H1 (cell line): ENCODE measurements at regions not wholly inside any gene's neighbourhood (a gene's known extent, or its start where the extent isn't known, plus 50 kb on each side); places are given as distances from the start of the nearest gene placed in this dataset.

Experiments used
- CTCF ChIA-PET: fragments of 300-600 bp; sonication (Branson Sonifier 250); formaldehyde crosslinking; loops from one replicate; lab custom pipeline; 2021; ENCODE audit not compliant: partially characterized antibody; lab: Charles Lee
- POLR2A ChIA-PET: fragments of 300-600 bp; sonication (Branson Sonifier 250); formaldehyde crosslinking; loops from one replicate; lab custom pipeline; 2021; ENCODE audit warnings: inconsistent platforms; ENCODE audit not compliant: partially characterized antibody; lab: Charles Lee
- DNase-seq, 2 experiments: peaks; one replicate each; pipeline versions ENCODE4 v3.0.0 to v3.0.0-alpha.2; 2010 to 2022; ENCODE audit warnings: low spot score in 2 of 2, low read depth in 1 of 2, mixed read lengths in 1 of 2
- FAIRE-seq: peaks from 2 replicates; lab custom pipeline; 2011; peaks lifted over from hg19 to GRCh38; lab: Jason Lieb, UNC
- H2AFZ ChIP-seq: 2 replicates; pipeline ENCODE4 v1.8.1; 2012; ENCODE audit warnings: low read length, inconsistent platforms
- H2AK5ac ChIP-seq: 2 replicates; pipeline ENCODE4 v1.6.1; 2013; ENCODE audit warnings: low read depth, low read length
- H2BK120ac ChIP-seq: replicated peaks from 2 replicates; pipeline ENCODE3; 2013; ENCODE audit warnings: low read depth, low read length, inconsistent platforms
- H2BK12ac ChIP-seq: 2 replicates; pipeline ENCODE4 v1.6.1; 2013; ENCODE audit warnings: low read depth, low read length
- H2BK15ac ChIP-seq: 2 replicates; pipeline ENCODE4 v1.6.1; 2013; ENCODE audit warnings: low read length
- H2BK20ac ChIP-seq: 2 replicates; pipeline ENCODE4 v1.6.1; 2013; ENCODE audit warnings: low read length
- H2BK5ac ChIP-seq: 2 replicates; pipeline ENCODE4 v1.6.1; 2013; ENCODE audit warnings: low read depth, low read length
- H3K14ac ChIP-seq: 2 replicates; pipeline ENCODE4 v1.6.1; 2013; ENCODE audit warnings: inconsistent platforms; ENCODE audit not compliant: insufficient read length
- H3K18ac ChIP-seq: 2 replicates; pipeline ENCODE4 v1.6.1; 2013; ENCODE audit warnings: low read length; ENCODE audit errors: extremely low read depth
- H3K23ac ChIP-seq: 2 replicates; pipeline ENCODE4 v1.6.1; 2013; ENCODE audit warnings: inconsistent platforms; ENCODE audit not compliant: insufficient read length
- H3K23me2 ChIP-seq: 2 replicates; pipeline ENCODE4 v1.6.1; 2013; ENCODE audit warnings: low read depth, low read length
- H3K27ac ChIP-seq: 2 replicates; pipeline ENCODE4 v1.6.1; 2011; ENCODE audit warnings: low read depth, low read length, inconsistent platforms
- H3K27me3 ChIP-seq, 4 experiments: replicated peaks in 1 of 4; 1 replicate in 1 of 4; 2 replicates in 3 of 4; pipeline versions ENCODE4 v1.6.1 to v1.8.1; 2011 to 2013; ENCODE audit warnings: low read length in 3 of 4, mild to moderate bottlenecking in 3 of 4, inconsistent platforms in 2 of 4, mixed read lengths in 2 of 4, moderate library complexity in 1 of 4; ENCODE audit not compliant: control insufficient read depth in 3 of 4, insufficient read depth in 3 of 4; ENCODE audit errors: extremely low read depth in 1 of 4
- H3K36me3 ChIP-seq, 4 experiments: 2 replicates each; pipeline versions ENCODE4 v1.6.1 to v1.8.1; 2011 to 2013; ENCODE audit warnings: mild to moderate bottlenecking in 4 of 4, low read length in 3 of 4, moderate library complexity in 2 of 4, control low read depth in 1 of 4, inconsistent platforms in 1 of 4; ENCODE audit not compliant: insufficient read depth in 4 of 4, control insufficient read depth in 2 of 4
- H3K4ac ChIP-seq: replicated peaks from 2 replicates; pipeline ENCODE3; 2013; ENCODE audit warnings: low read length, low read depth, mixed read lengths, inconsistent platforms; ENCODE audit not compliant: insufficient read length
- H3K4me1 ChIP-seq, 4 experiments: replicated peaks in 1 of 4; 1 replicate in 1 of 4; 2 replicates in 3 of 4; pipeline versions ENCODE4 v1.6.1 to v1.8.1; 2011 to 2013; ENCODE audit warnings: low read length in 3 of 4, inconsistent platforms in 2 of 4, mixed read lengths in 1 of 4; ENCODE audit not compliant: insufficient read depth in 4 of 4, control insufficient read depth in 3 of 4
- H3K4me2 ChIP-seq, 2 experiments: 2 replicates each; pipeline versions ENCODE4 v1.6.1 to v1.8.1; 2011 to 2013; ENCODE audit warnings: low read depth in 2 of 2, low read length in 2 of 2, control low read depth in 1 of 2, inconsistent platforms in 1 of 2, mild to moderate bottlenecking in 1 of 2; ENCODE audit not compliant: insufficient read depth in 1 of 2
- H3K4me3 ChIP-seq, 4 experiments: fragments of 200-600, 300-600 bp in 1 of 4; sonication (generic), shearing (Covaris generic), sonication (Bioruptor Twin) in 1 of 4; 2 replicates each; pipeline versions ENCODE4 v1.5.1 to v1.8.1; 2011 to 2016; ENCODE audit warnings: low read length in 4 of 4, low read depth in 3 of 4, control low read depth in 2 of 4, inconsistent platforms in 2 of 4, mild to moderate bottlenecking in 2 of 4, mixed read lengths in 1 of 4, moderate library complexity in 1 of 4; ENCODE audit not compliant: insufficient read depth in 2 of 4; ENCODE audit errors: extremely low read depth in 1 of 4
- H3K56ac ChIP-seq: replicated peaks from 2 replicates; pipeline ENCODE3; 2013; ENCODE audit warnings: low read depth, mild to moderate bottlenecking, mixed read lengths, low read length, inconsistent platforms; ENCODE audit not compliant: insufficient read length
- H3K79me1 ChIP-seq: 2 replicates; pipeline ENCODE4 v1.6.1; 2013; ENCODE audit warnings: low read depth, low read length, control low read depth
- H3K79me2 ChIP-seq, 2 experiments: 2 replicates each; pipeline versions ENCODE4 v1.6.1 to v1.8.1; 2012 to 2013; ENCODE audit warnings: low read length in 2 of 2, mild to moderate bottlenecking in 2 of 2, inconsistent platforms in 1 of 2; ENCODE audit not compliant: insufficient read depth in 2 of 2, control insufficient read depth in 1 of 2
- H3K9ac ChIP-seq, 4 experiments: replicated peaks in 1 of 4; 1 replicate in 1 of 4; 2 replicates in 3 of 4; pipeline versions ENCODE4 v1.6.1 to v1.8.1; 2011 to 2013; ENCODE audit warnings: low read depth in 3 of 4, low read length in 3 of 4, control low read depth in 2 of 4, mild to moderate bottlenecking in 2 of 4, moderate library complexity in 2 of 4, inconsistent platforms in 1 of 4; ENCODE audit errors: extremely low read depth in 1 of 4
- H3K9me3 ChIP-seq, 2 experiments: 2 replicates each; pipeline versions ENCODE4 v1.6.1 to v1.8.1; 2012 to 2013; ENCODE audit warnings: mild to moderate bottlenecking in 2 of 2, moderate library complexity in 2 of 2, control low read depth in 1 of 2, inconsistent platforms in 1 of 2, low read depth in 1 of 2, low read length in 1 of 2, mixed read lengths in 1 of 2; ENCODE audit not compliant: insufficient read depth in 2 of 2
- H4K20me1 ChIP-seq, 2 experiments: replicated peaks in 1 of 2; 2 replicates each; pipeline versions ENCODE3 to v1.8.1; 2011 to 2013; ENCODE audit warnings: inconsistent platforms in 2 of 2, low read length in 2 of 2, mild to moderate bottlenecking in 1 of 2; ENCODE audit not compliant: insufficient read depth in 2 of 2, control insufficient read depth in 1 of 2
- H4K5ac ChIP-seq: 2 replicates; pipeline ENCODE4 v1.6.1; 2013; ENCODE audit warnings: low read length, low read depth, mixed read lengths, inconsistent platforms; ENCODE audit not compliant: insufficient read length
- H4K8ac ChIP-seq: 2 replicates; pipeline ENCODE4 v1.8.0; 2013; ENCODE audit warnings: mild to moderate bottlenecking, moderate library complexity, low read length, inconsistent platforms; ENCODE audit not compliant: insufficient read depth; ENCODE audit errors: extremely low read depth
- H4K91ac ChIP-seq: replicated peaks from 2 replicates; pipeline ENCODE3; 2013; ENCODE audit warnings: low read length, mixed read lengths, inconsistent platforms; ENCODE audit not compliant: insufficient read length
- SIN3A ChIP-seq, 2 experiments: IDR thresholded peaks in 1 of 2; conservative IDR thresholded peaks in 1 of 2; 2 replicates each; pipeline ENCODE4 v1.6.1; 2011 to 2012; ENCODE audit warnings: low read length in 2 of 2, improper control_type of control experiment in 1 of 2, low read depth in 1 of 2, mild to moderate bottlenecking in 1 of 2
- ZNF274 ChIP-seq: IDR thresholded peaks from 2 replicates; pipeline ENCODE4 v1.7.0; 2012; ENCODE audit warnings: low read length, borderline replicate concordance; ENCODE audit errors: extremely low read depth
- WGBS, 2 experiments: shearing (Covaris generic) in 1 of 2; methylation state at CpG; one replicate each; pipeline versions ENCODE4 v1.1.6 to v1.1.7; 2013 to 2015; ENCODE audit warnings: low lambda C conversion rate in 2 of 2, mixed read lengths in 2 of 2, inconsistent platforms in 1 of 2, low coverage in 1 of 2, missing lambda C conversion rate in 1 of 2; ENCODE audit not compliant: insufficient replicate concordance in 2 of 2, insufficient coverage in 1 of 2, insufficient read length in 1 of 2; ENCODE audit errors: extremely low coverage in 1 of 2, missing lambda C conversion rate in 1 of 2; 5-methylcytosine and 5-hydroxymethylcytosine counted together
- TF ChIP-seq, protein P1 (sequence below): IDR thresholded peaks from 2 replicates; pipeline ENCODE4 v1.6.1; 2012; ENCODE audit warnings: inconsistent platforms

DNA sequence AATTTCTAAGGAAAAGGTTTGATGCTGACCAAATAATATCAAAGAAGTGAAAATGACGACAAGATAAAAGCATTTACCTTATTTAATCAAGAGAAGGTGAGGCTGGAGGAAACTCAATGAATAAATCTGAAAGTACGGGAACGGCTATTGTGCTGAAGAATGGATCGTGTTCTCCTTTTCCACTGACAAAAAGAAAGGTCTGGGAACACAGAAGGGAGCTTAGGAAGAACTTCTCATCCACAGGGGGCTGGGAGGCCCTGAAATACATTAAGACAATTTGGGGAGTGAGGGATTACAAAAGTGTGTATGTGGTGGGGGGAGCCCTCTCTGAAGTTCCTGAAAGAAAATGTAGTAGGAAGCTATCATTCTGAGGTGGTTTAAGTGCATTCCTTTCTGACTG lies 582.3 kb downstream of the SLC4A3 start:
- H2AFZ ChIP-seq, result 0 out of 2 replicates have a peak overlapping the region, but pooled peaks have one; percentile 42

More for the DNA sequence above, 582.3 kb downstream of the SLC4A3 start:
- H3K27me3 ChIP-seq, result no peaks in the 10 kb centered on the region
- H3K23me2 ChIP-seq, result no peaks in the 10 kb centered on the region
- no peak overlapping the region for H3K4me2 ChIP-seq
- no peaks in the 10 kb centered on the region for H4K20me1 ChIP-seq
- no peak overlapping the region for H4K8ac ChIP-seq
- ChIA-PET CTCF (interaction anchor here (0.7 to 1.3 kb wide), 2 partner anchors 124 to 1716 kb away, joined by 3 read pairs; no protein-coding TSS in a partner anchor), POLR2A (interaction anchor here (0.6 kb wide), 2 partner anchors 44 to 448 kb away, joined by 3 read pairs; no protein-coding TSS in a partner anchor)
- no peak overlapping the region for H4K91ac ChIP-seq
- no peaks in the 10 kb centered on the region for H3K79me1 ChIP-seq
- no peak overlapping the region for H3K18ac ChIP-seq
- WGBS, 2 experiments, result 77% methylated on average over 4 of the region's 4 CpGs; no CpG with 5 or more reads in 1 of the 2 experiments
- H3K36me3 ChIP-seq, result no peaks in the 10 kb centered on the region
- no peak overlapping the region for H2BK20ac ChIP-seq
- no peak for FAIRE-seq
- H2BK15ac ChIP-seq, result no peak overlapping the region
- H3K14ac ChIP-seq, result no peak overlapping the region
- H2AK5ac ChIP-seq, result no peak overlapping the region
- no peaks in the 10 kb centered on the region for H3K9me3 ChIP-seq
- no peak overlapping the region for H2BK5ac ChIP-seq
- H3K4me1 ChIP-seq, result peaks cover 0 to 8% (median 2%) of the 10 kb centered on the region in 4 experiments; a peak in 2 of 7 replicates
- H2BK12ac ChIP-seq, result no peak overlapping the region
- no peak overlapping the region for H4K5ac ChIP-seq
- H3K56ac ChIP-seq, result no peak overlapping the region
- H3K4me3 ChIP-seq, result no peak overlapping the region
- H3K9ac ChIP-seq, result no peak overlapping the region
- no peaks in the 10 kb centered on the region for H3K79me2 ChIP-seq
- no peak overlapping the region for H3K27ac ChIP-seq
- no peak overlapping the region for H3K4ac ChIP-seq
- TF ChIP-seq SIN3A (conservative IDR thresholded peaks at IDR 0.05 in 1 of 2, IDR thresholded peaks at IDR 0.05 in 1 of 2; ENCODE audit: low read depth in 1 of 2, low read length in 2 of 2) (no peak), ZNF274 (no peak)
- TF ChIP-seq, protein P1, sequence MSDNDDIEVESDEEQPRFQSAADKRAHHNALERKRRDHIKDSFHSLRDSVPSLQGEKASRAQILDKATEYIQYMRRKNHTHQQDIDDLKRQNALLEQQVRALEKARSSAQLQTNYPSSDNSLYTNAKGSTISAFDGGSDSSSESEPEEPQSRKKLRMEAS, result no peak
- H3K23ac ChIP-seq, result no peak overlapping the region
- H2BK120ac ChIP-seq, result no peak overlapping the region
- DNase-seq, result no peak
